ENCODE measurements at regions not wholly inside any gene's neighbourhood (a gene's known extent, or its start where the extent isn't known, plus 50 kb on each side); places are given as distances from the start of the nearest gene placed in this dataset.

- DNase-seq = no peak
Measured at GRCh38 chr22:48563118-48563965, 1264.3 kb downstream of the BRD1 start.

- DNase-seq = no peak
Measured at GRCh38 chr22:48561676-48562075, 1266.0 kb downstream of the BRD1 start.

- DNase-seq = no peak
Measured at GRCh38 chr22:48560836-48561235, 1266.8 kb downstream of the BRD1 start.

- no peak for DNase-seq
Measured at GRCh38 chr22:48560389-48560751, 1267.3 kb downstream of the BRD1 start.

GRCh38 chr22:48559647-48560388 is 1267.9 kb downstream of the BRD1 start:
- DNase-seq = no peak

- no peak for DNase-seq
Measured at GRCh38 chr22:48558606-48559402, 1268.9 kb downstream of the BRD1 start.

- DNase-seq = no peak
Measured at GRCh38 chr22:48558016-48558415, 1269.7 kb downstream of the BRD1 start.

- DNase-seq = no peak
Measured at GRCh38 chr22:48557473-48557872, 1270.2 kb downstream of the BRD1 start.

- no peak for DNase-seq
Measured at GRCh38 chr22:48556751-48557150, 1270.9 kb downstream of the BRD1 start.

GRCh38 chr22:48556222-48556621 is 1271.5 kb downstream of the BRD1 start:
- DNase-seq = no peak

GRCh38 chr22:48555606-48556005 is 1272.1 kb downstream of the BRD1 start:
- DNase-seq = no peak

GRCh38 chr22:48554893-48555572 is 1272.6 kb downstream of the BRD1 start:
- DNase-seq = no peak

GRCh38 chr22:48553694-48554308 is 1273.9 kb downstream of the BRD1 start:
- no peak for DNase-seq

GRCh38 chr22:48553119-48553518 is 1274.6 kb downstream of the BRD1 start:
- DNase-seq = no peak

- DNase-seq = no peak
Measured at GRCh38 chr22:48551716-48552268, 1275.9 kb downstream of the BRD1 start.

- DNase-seq = no peak
Measured at GRCh38 chr22:48551061-48551460, 1276.6 kb downstream of the BRD1 start.

- DNase-seq = no peak
Measured at GRCh38 chr22:48548391-48548790, 1279.3 kb downstream of the BRD1 start.

GRCh38 chr22:48547971-48548370 is 1279.7 kb downstream of the BRD1 start:
- DNase-seq = no peak

GRCh38 chr22:48546653-48547424 is 1280.8 kb downstream of the BRD1 start:
- DNase-seq = no peak

- no peak for DNase-seq
Measured at GRCh38 chr22:48545987-48546386, 1281.7 kb downstream of the BRD1 start.

- DNase-seq = no peak
Measured at GRCh38 chr22:48541401-48542098, 1286.1 kb downstream of the BRD1 start.
